Parathyroid adenoma (tissue), 2 donors: ENCODE measurements at regions not wholly inside any gene's neighbourhood (a gene's known extent, or its start where the extent isn't known, plus 50 kb on each side); places are given as distances from the start of the nearest gene placed in this dataset.
"Not testable (repeated sequence)": the region's sequence is repeated elsewhere in the genome, so short reads cannot be mapped to it uniquely, and the experiment has no call there.

Experiments
- H2AFZ ChIP-seq: fragments of 300-600 bp; sonication (generic); one replicate; pipeline ENCODE4 v1.7.0; 2017; ENCODE audit warnings: antibody characterized with exemption, mild to moderate bottlenecking
- H3K27ac ChIP-seq: fragments of 300-600 bp; sonication (generic); one replicate; pipeline ENCODE4 v1.7.0; 2017
- H3K27me3 ChIP-seq: fragments of 300-600 bp; sonication (generic); one replicate; pipeline ENCODE4 v1.7.0; 2017; ENCODE audit warnings: low read length; ENCODE audit not compliant: control insufficient read depth, insufficient read depth
- H3K36me3 ChIP-seq: fragments of 300-600 bp; sonication (generic); one replicate; pipeline ENCODE4 v1.7.0; 2017; ENCODE audit warnings: low read length; ENCODE audit not compliant: control insufficient read depth, insufficient read depth
- H3K4me1 ChIP-seq: fragments of 300-600 bp; sonication (generic); one replicate; pipeline ENCODE4 v1.7.0; 2017; ENCODE audit warnings: control low read depth
- H3K4me2 ChIP-seq: fragments of 300-600 bp; sonication (generic); one replicate; pipeline ENCODE4 v1.7.0; 2017; ENCODE audit warnings: low read length
- H3K4me3 ChIP-seq: fragments of 300-600 bp; sonication (generic); one replicate; pipeline ENCODE4 v1.7.0; 2017; ENCODE audit warnings: low read depth, low read length
- H3K79me2 ChIP-seq: fragments of 300-600 bp; sonication (generic); one replicate; pipeline ENCODE4 v1.7.0; 2017; ENCODE audit warnings: control low read depth
- H3K9ac ChIP-seq: fragments of 300-600 bp; sonication (generic); one replicate; pipeline ENCODE4 v1.7.0; 2017; ENCODE audit warnings: mild to moderate bottlenecking
- H3K9me3 ChIP-seq: fragments of 300-600 bp; sonication (generic); one replicate; pipeline ENCODE4 v1.7.0; 2017; ENCODE audit warnings: low read length; ENCODE audit not compliant: control insufficient read depth
- TF ChIP-seq, protein P1 (sequence below): fragments of 300-600 bp; sonication (generic); IDR thresholded peaks from one replicate; pipeline ENCODE4 v1.7.0; 2017; ENCODE audit warnings: antibody characterized with exemption, mild to moderate bottlenecking
- donor health status: primary hyperparathyroidism.

DNA sequence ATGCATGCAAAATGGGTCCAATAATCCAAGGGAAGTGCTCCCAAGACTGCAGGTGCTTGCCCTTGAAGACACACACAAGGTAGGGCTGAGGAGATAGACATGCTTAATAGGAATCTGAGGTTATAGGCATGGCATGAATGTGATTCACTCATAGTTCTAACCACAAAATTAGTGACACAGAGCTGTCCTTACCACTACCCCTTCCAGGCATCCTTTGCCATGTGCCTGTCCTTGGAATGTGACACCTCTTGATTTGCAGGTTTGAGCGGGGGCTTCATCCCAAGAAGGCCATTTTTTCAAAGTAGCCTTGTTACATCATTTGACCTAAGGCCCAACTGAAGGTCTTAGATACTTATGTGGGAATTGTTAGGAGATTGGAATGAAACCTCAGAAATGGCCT is 112.5 kb downstream of the CCNG2 start:
- Histone ChIP-seq H3K9ac (no peak overlapping the region), H2AFZ (no peak overlapping the region), H3K4me2 (no peak overlapping the region), H3K9me3 (no peaks in the 10 kb centered on the region), H3K27ac (no peak overlapping the region), H3K79me2 (no peaks in the 10 kb centered on the region), H3K4me1 (no peaks in the 10 kb centered on the region), H3K36me3 (no peaks in the 10 kb centered on the region), H3K4me3 (no peak overlapping the region), H3K27me3 (no peaks in the 10 kb centered on the region)
- TF ChIP-seq, protein P1, sequence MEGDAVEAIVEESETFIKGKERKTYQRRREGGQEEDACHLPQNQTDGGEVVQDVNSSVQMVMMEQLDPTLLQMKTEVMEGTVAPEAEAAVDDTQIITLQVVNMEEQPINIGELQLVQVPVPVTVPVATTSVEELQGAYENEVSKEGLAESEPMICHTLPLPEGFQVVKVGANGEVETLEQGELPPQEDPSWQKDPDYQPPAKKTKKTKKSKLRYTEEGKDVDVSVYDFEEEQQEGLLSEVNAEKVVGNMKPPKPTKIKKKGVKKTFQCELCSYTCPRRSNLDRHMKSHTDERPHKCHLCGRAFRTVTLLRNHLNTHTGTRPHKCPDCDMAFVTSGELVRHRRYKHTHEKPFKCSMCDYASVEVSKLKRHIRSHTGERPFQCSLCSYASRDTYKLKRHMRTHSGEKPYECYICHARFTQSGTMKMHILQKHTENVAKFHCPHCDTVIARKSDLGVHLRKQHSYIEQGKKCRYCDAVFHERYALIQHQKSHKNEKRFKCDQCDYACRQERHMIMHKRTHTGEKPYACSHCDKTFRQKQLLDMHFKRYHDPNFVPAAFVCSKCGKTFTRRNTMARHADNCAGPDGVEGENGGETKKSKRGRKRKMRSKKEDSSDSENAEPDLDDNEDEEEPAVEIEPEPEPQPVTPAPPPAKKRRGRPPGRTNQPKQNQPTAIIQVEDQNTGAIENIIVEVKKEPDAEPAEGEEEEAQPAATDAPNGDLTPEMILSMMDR: no peak

DNA sequence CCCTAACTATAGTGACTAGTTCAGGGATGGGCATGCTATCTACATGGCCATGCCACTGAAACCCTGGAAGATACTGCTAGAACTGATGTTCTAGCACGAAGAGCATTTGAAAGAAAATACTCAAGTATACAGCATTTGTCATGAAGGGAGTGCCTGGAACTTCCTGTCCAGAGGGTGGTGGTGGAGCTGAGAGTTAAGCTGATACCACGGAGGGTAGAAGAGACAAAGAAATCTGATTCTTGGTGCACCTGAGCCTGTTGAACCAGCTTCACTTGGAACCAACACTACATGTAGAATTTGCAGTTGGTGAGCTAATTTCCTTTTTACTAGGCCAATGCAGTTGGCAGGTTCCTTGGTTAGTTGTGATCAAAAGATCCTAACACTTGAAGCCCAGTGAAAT is 116.4 kb downstream of the CCNG2 start:
- no peak overlapping the region for H3K4me2 ChIP-seq
- H3K9me3 ChIP-seq: no peaks in the 10 kb centered on the region
- H3K27me3 ChIP-seq: no peaks in the 10 kb centered on the region
- H2AFZ ChIP-seq: no peak overlapping the region
- no peaks in the 10 kb centered on the region for H3K4me1 ChIP-seq
- H3K36me3 ChIP-seq: no peaks in the 10 kb centered on the region
- no peak overlapping the region for H3K9ac ChIP-seq
- H3K27ac ChIP-seq: no peak overlapping the region
- no peaks in the 10 kb centered on the region for H3K79me2 ChIP-seq
- TF ChIP-seq, protein P1: no peak
- no peak overlapping the region for H3K4me3 ChIP-seq

DNA sequence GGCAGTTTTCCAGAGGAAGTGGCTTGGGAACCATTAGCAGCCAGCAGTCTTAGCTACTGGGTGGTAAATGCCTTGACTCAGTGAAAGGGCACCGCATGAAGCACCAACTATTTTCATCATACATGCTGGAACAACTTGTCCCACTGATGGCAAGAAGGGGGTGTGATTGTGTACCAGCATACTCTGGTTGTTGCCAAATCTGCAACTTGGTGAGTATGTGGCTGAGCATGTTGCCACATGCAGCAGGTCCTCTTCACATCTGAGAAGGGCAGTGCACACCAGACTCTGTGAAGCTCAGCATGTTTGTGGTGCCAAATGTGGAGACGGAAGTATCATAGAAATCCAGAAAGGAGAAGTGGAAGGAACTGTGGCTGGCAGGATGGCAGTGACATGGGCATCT is 122.1 kb downstream of the CCNG2 start:
- not testable (repeated sequence) for H3K79me2 ChIP-seq, H3K4me2 ChIP-seq, H3K9me3 ChIP-seq, H3K4me3 ChIP-seq, H3K36me3 ChIP-seq, H3K27ac ChIP-seq, H3K4me1 ChIP-seq, H3K9ac ChIP-seq, H3K27me3 ChIP-seq, H2AFZ ChIP-seq

DNA sequence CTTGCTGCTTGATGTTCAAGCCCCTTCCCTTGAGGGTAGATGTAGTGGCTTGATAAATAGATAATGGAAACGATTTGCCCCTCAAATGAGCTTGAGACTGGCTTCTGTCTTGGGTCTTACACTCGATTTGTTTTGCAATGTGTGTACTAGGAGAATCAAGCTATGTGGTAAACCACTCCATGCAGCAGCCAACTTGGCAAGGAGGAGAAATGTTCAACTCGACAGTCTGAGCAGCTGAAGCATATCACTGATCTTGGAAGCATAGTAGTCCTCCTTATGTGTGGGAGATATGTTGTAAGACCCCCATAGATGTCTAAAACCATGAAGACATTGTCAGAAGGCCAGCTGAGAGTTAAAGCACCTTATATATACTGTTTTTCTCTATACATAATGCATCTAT is 125.3 kb downstream of the CCNG2 start:
- Histone ChIP-seq H3K79me2 (no peaks in the 10 kb centered on the region), H2AFZ (no peak overlapping the region), H3K9ac (no peak overlapping the region), H3K4me1 (no peaks in the 10 kb centered on the region), H3K4me3 (no peak overlapping the region), H3K27ac (no peak overlapping the region), H3K27me3 (no peaks in the 10 kb centered on the region), H3K4me2 (no peak overlapping the region), H3K36me3 (no peaks in the 10 kb centered on the region), H3K9me3 (no peaks in the 10 kb centered on the region)
- TF ChIP-seq, protein P1: no peak

DNA sequence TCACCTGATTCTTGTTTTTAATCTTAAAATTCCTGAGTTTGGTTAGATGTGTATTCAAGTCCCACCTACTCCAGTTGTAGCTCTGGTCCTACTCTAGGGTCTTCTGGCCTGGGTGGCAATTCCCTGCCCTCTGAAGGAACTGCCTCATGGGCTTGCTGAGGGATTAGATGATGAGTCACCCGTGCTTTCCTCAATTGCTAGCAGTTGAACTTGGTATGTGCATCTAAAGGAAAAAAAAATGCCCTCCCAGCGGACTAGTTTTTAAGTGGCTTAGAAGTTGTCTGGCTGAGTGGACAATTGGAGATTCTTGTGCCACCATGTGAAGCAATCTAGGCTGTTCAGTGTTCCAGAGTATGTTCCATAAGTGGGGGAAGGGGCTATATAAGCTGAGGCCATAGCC is 127.0 kb downstream of the CCNG2 start:
- Histone ChIP-seq H3K27ac (no peak overlapping the region), H3K4me3 (no peak overlapping the region)

More for the DNA sequence above, 127.0 kb downstream of the CCNG2 start:
- Histone ChIP-seq H3K79me2 (no peaks in the 10 kb centered on the region), H3K36me3 (no peaks in the 10 kb centered on the region), H3K4me1 (no peaks in the 10 kb centered on the region), H3K9me3 (no peaks in the 10 kb centered on the region), H3K9ac (no peak overlapping the region), H2AFZ (no peak overlapping the region), H3K27me3 (no peaks in the 10 kb centered on the region), H3K4me2 (no peak overlapping the region)
- TF ChIP-seq, protein P1: no peak
